ENCODE measurements at regions not wholly inside any gene's neighbourhood (a gene's known extent, or its start where the extent isn't known, plus 50 kb on each side); places are given as distances from the start of the nearest gene placed in this dataset.

GRCh38 chr17:15133826-15134225 is 131.3 kb downstream of the PMP22 start:
- no peak for TF ChIP-seq CTCF (IDR thresholded peaks at IDR 0.05)
- TF ChIP-seq POLR2A (IDR thresholded peaks at IDR 0.05): no peak
